Kidney (tissue), 13 donors: ENCODE measurements at regions not wholly inside any gene's neighbourhood (a gene's known extent, or its start where the extent isn't known, plus 50 kb on each side); places are given as distances from the start of the nearest gene placed in this dataset.

ENCODE experiments used
- DNase-seq, 5 donors: peaks; one replicate each; pipeline ENCODE4 v3.0.0-alpha.2; 2013 to 2020
- FAIRE-seq: peaks from 2 replicates; lab custom pipeline; 2012; peaks lifted over from hg19 to GRCh38; lab: Jason Lieb, UNC
- H3K27ac ChIP-seq, 2 donors: one replicate each; pipeline ENCODE4 v1.7.0; 2013; ENCODE audit warnings: low read depth in 2 of 2, low read length in 2 of 2, inconsistent platforms in 1 of 2
- H3K27me3 ChIP-seq: one replicate; pipeline ENCODE4 v1.7.1; 2013; ENCODE audit warnings: low read length, inconsistent platforms; ENCODE audit not compliant: control insufficient read depth, insufficient read depth
- H3K36me3 ChIP-seq, 3 donors: one replicate each; pipeline versions ENCODE4 v1.7.0 to v1.7.1; 2013; ENCODE audit warnings: low read length in 3 of 3, control low read depth in 1 of 3, inconsistent platforms in 1 of 3; ENCODE audit not compliant: insufficient read depth in 3 of 3, control insufficient read depth in 2 of 3
- H3K4me1 ChIP-seq, 3 donors: one replicate each; pipeline versions ENCODE4 v1.7.0 to v1.7.1; 2013; ENCODE audit warnings: low read length in 3 of 3, inconsistent platforms in 1 of 3, low read depth in 1 of 3; ENCODE audit not compliant: control insufficient read depth in 2 of 3, insufficient read depth in 2 of 3
- H3K4me3 ChIP-seq, 3 donors: one replicate each; pipeline versions ENCODE4 v1.7.0 to v1.8.1; 2013; ENCODE audit warnings: low read length in 3 of 3, control low read depth in 1 of 3, inconsistent platforms in 1 of 3
- H3K9ac ChIP-seq, 3 donors: one replicate each; pipeline versions ENCODE4 v1.7.0 to v1.7.1; 2013; ENCODE audit warnings: low read length in 3 of 3, control low read depth in 1 of 3, inconsistent platforms in 1 of 3
- H3K9me3 ChIP-seq, 3 donors: one replicate each; pipeline versions ENCODE4 v1.7.0 to v1.7.1; 2013; ENCODE audit warnings: low read length in 3 of 3, control low read depth in 1 of 3, inconsistent platforms in 1 of 3; ENCODE audit not compliant: control insufficient read depth in 2 of 3, insufficient read depth in 1 of 3
- CTCF ChIP-seq: IDR thresholded peaks from 3 replicates; pipeline ENCODE4 v1.5.1; 2012; ENCODE audit warnings: mild to moderate bottlenecking, moderate library complexity, borderline replicate concordance; ENCODE audit not compliant: insufficient read depth; ENCODE audit errors: extremely low read depth
- intact Hi-C: fragments of 100-400 bp; cut with DNase I; formaldehyde crosslinking; loops from one replicate; pipeline ENCODE4 v1.11.1; 2022
- donor health status: control.
- donor health status: control.
- donor health status: control.
- donor health status: control.
- donor health status: control.
- donor health status: DM: yes; HTN: yes; CAD: no.
- donor health status: Normal renal cell carcinoma (clear cell type).

GRCh38 chr13:107824635-107825034, 390.7 kb downstream of the LIG4 start:
- Histone ChIP-seq H3K9ac (no peak overlapping the region), H3K36me3 (no peaks in the 10 kb centered on the region), H3K27ac (no peak overlapping the region), H3K9me3 (no peaks in the 10 kb centered on the region), H3K4me3 (no peak overlapping the region), H3K4me1 (no peaks in the 10 kb centered on the region), H3K27me3 (no peaks in the 10 kb centered on the region)
- peak in 3 of 5 donors; percentile 46 to 72 (median 58) for DNase-seq
- intact Hi-C loops = no loop called here
- TF ChIP-seq CTCF = no peak
- FAIRE-seq = no peak

- no peak for TF ChIP-seq CTCF
- Histone ChIP-seq H3K36me3 (no peaks in the 10 kb centered on the region), H3K9me3 (no peaks in the 10 kb centered on the region), H3K9ac (no peak overlapping the region), H3K27me3 (no peaks in the 10 kb centered on the region), H3K27ac (no peak overlapping the region), H3K4me3 (no peak overlapping the region), H3K4me1 (no peaks in the 10 kb centered on the region)
- intact Hi-C loops = no loop called here
- no peak for FAIRE-seq
- no peak for DNase-seq
Observed at GRCh38 chr13:107822006-107822405, 393.3 kb downstream of the LIG4 start.

- H3K9me3 ChIP-seq = no peaks in the 10 kb centered on the region
- no peaks in the 10 kb centered on the region for H3K4me1 ChIP-seq
- DNase-seq (no peak), FAIRE-seq (no peak)
- H3K27me3 ChIP-seq = no peaks in the 10 kb centered on the region
- TF ChIP-seq CTCF = no peak
- intact Hi-C loops = no loop called here
- H3K9ac ChIP-seq = no peak overlapping the region
- H3K36me3 ChIP-seq = no peaks in the 10 kb centered on the region
- H3K4me3 ChIP-seq = no peak overlapping the region
- H3K27ac ChIP-seq = no peak overlapping the region
Observed at GRCh38 chr13:107821492-107821891, 393.8 kb downstream of the LIG4 start.

GRCh38 chr13:107819071-107819470, 396.3 kb downstream of the LIG4 start:
- no peak for FAIRE-seq
- no peak for DNase-seq
- intact Hi-C loops = no loop called here

More at GRCh38 chr13:107819071-107819470, 396.3 kb downstream of the LIG4 start:
- Histone ChIP-seq H3K27me3 (no peaks in the 10 kb centered on the region), H3K9ac (no peak overlapping the region), H3K36me3 (no peaks in the 10 kb centered on the region), H3K9me3 (no peaks in the 10 kb centered on the region), H3K4me3 (no peak overlapping the region), H3K4me1 (no peaks in the 10 kb centered on the region), H3K27ac (no peak overlapping the region)
- no peak for TF ChIP-seq CTCF
